ELF-1 (cell line): ENCODE measurements at regions not wholly inside any gene's neighbourhood (a gene's known extent, or its start where the extent isn't known, plus 50 kb on each side); places are given as distances from the start of the nearest gene placed in this dataset.

ENCODE experiments used
- DNase-seq: peaks from one replicate; pipeline ENCODE4 v3.0.0-alpha.2; 2016; ENCODE audit warnings: low read depth, low spot score

DNA sequence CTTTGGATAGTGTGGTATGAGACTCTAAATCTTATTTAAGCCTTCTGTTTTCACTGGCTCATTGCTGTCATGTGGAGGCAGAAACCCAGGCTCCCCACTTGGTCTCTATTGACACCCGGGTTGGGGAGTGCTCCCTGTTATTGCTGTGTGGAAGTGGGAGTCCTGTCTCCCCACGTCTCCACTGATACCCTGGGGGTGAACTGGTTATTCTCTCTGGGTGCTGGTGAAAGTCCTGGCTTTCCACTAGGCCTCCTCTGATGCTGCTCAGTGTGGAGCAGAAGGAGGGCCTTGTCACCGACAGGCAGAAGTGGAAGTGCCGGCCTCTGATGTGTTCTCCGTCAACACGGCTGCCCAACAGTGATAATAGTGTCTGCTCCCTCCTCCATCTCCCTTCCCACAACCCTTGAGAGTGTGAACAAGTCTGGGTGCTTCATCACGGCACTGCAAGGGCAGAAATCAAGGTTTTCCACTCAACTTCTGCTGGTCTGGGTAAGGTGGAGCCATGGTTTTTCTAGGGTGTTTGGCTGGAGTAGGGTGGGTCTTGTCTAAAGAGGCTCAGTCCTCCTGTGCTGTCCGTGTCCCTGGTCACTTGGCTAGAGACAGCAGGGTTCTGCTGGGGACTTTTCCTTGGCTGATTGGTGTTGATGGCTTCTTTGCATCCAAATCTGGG lies 240.7 kb upstream of the B3GAT1 start:
- no peak for DNase-seq

DNA sequence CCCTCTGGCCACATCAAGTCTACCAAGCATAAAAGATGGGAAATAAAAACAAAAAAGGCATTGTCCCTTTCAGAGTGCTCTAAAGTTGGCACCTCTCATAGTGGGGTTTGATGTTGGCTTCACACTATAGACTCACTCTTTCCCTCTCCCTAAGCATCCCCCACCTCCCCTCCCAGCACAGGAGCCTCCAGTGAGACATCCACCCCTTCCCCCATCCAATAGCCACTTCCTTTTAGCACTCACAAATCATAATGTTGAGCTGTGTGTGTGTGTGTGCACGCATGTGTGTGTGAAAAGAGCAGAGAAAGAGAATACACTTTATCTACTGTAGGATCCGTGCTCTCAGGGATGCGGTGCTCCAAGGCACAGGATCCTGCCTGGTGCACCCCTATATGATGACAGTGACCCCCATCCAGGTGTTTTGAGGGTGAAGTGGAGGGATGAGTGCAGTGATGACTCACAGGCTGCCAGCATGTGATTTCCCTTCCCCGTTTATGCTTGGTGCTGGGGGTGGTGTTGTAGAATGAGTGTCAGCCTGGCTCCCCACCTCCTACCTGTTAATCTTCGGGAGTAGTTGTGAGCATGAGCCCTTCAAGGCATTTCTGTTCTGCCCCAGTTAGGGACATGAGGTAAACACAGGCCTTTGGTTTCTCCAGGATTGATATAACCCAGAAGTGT lies 235.2 kb upstream of the B3GAT1 start:
- no peak for DNase-seq

DNA sequence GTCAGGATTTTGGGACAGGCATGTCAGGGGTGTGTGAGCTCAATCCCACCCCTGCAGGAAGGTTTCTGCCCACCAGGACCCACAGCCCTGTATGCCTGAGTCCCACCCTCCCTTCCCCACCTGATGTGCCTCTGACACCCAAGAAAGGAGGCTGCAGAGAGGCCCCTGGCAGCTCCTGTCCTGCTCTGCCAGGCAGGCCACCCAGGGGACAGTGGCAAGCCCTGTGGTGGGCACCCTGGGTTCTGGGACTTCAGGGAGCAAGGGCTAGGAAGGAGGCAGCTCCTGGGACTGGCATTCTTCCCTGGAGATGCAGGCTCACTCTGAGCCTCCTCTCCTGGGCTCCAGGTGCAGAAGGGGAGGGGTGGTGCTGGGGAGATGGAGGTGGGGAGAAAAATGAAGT lies 234.5 kb upstream of the B3GAT1 start:
- no peak for DNase-seq

DNA sequence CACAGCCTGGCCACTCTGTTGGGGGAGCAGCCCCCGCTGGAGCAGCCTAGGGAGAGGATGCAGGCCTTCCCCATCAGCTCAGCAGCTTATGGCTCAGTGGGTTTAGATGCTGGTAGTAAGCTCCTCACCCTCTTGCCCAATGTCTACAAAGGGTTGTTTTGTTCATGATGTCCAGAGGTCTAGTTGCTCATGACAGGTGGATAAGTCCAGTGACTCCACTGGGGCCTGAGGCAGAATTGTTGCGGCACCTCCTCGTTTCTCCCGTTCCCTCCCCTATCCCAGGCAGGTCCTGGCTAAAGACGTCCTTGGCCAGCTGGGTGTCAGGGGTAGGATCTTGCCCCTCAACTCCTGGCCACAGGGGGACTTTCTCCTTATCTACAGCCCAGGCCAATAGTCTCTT lies 233.5 kb upstream of the B3GAT1 start:
- no peak for DNase-seq

DNA sequence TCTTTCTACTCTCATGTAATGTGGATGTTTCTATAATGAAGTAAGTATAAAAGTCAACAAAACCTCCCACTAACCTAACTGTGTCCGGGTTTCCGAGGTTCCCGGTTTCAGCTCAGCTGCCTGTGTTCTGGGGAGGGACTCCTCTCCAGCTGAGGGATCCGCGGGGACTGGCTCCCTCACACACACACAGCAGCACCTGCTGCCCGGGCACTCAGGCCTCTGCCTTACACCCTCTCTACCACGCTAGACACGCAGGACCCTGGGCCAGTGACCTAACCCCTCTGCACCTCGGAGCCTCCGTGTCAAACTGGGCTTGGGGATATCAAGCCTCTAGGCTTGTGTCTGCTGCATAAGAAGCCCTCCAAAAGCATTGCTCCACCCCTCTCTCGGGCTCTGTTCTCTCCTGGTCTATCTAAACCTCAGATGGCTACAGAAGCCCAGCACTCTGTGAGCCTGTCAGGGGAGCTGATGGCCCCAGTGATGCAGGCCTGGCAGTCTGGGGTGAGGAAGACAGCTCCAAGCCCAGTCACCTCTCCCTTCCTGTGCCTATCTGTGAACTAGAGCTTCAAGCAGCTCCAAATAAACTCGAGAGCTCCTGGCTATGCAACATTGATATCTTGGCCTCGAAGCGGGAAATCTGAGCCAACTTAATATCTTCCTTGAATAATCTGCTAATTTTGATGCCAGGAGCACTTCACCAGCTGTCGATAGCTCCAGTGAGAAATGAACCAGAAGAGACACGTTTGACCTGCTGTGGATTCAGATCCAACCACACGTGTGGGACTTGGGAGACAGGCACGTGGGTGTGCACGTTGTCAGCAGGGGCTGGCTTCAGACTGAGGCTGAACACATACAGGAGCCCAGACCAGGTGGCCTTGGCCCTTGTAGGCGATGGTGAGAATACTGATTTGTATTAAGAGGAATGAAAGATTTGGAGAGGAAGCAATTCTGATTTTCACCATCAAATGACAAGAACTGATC lies 232.7 kb upstream of the B3GAT1 start:
- DNase-seq, result peak; percentile 30

DNA sequence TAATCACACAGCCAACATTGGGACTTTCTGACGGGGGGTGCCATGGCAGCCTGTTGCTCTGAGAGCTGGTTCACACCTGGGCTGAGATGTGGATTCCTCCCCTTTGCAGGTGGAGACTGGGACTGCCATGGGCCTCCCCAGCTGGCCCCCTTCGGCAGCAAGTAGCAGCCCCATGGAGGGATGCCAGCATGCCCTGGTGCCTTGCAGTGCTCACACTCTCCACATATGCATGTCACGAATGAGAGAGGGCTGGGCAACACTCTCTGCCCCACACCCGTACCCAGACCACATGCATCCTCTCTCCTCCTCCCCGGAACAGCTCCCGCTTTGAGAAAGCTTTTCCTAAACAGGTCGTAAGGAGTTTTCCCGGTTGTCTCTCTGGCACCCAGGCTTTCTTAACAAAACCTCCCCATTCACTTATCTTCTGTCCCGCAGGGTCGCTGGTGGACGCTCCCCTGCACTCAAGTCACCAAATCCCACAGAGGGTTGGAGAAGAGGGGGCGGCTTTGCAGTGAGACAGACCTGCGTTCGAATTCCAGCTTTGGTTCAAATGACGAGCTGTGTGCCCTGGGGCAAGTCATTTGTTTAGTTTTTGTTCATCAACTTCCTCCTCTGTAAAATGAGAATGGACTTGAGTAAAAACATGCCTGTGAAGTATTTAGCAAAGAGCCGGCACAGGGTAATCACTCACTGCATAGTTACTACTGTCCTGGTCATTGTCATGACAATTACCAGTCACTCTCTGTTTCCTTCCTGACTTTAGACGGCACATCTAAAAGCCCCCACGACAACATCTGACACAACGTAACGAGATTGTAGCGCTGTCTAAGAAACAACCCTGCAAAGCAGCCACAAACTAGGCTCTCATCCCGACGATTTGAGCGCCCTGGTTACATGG lies 231.3 kb upstream of the B3GAT1 start:
- peak; percentile 78 for DNase-seq

DNA sequence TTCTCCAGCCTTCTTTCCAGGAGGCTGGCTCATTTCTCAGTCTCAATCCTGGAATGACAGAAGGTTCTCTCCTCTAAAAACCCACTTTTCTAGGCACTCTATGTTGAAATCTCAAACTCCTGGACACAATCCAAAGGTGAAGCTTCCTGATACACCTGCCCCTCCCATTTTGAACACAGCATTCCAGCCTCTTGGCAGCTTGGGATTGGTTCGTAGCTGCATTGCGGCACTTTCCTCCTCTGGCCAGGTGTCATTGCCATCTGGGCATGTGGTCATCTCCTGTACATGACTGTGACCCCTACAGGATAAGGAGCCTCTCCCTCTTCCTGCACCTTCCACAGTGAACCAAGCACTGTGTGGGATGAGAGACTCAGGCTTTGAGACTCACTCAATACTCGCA lies 230.2 kb upstream of the B3GAT1 start:
- no peak for DNase-seq

DNA sequence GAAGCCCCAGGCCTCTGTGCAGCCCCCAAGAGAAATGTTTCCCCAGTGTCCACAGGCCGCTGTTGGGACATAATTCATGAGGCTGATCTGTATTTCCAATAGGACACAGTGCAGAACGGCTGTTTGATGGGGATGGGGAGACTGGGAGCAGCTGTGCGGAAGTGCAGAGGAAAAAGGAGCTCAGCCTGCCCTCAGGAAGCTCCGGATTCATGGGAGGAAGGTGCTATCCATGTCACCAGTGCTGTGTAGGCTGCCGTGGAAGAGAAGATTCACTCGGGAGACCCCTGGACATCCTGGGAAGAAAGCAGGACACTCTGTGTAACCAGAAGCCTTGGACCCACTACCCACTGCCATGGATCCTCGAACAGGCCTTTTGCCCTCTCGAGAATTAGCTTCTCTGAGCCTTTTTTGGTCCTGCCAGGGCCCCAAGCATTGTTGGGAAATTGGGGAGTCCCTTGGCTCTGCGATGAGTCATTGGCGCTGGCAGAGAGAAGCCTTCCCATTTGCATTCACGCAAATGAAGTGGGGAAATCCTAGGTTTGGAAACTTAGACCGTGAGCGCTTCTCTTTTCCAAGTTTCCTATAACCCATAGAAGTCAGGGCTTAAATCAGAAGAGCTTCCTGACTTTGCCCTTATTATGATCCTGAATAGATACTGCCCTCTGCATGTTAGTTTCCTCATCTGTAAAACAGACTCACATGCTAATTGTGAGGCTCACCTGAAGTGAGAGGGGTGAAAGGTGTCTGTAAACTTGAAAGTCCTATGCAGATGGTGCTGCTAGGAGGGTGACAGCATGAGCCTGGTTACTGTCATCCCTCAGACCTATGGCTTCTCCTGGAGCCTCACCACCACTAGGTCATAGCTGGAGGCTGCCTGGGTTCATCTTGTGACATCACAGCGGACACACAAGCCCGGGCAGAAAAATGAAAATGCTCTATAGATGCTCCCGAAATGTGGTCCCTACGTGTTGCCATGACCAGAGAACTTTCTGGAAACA lies 229.2 kb upstream of the B3GAT1 start:
- DNase-seq, result no peak

DNA sequence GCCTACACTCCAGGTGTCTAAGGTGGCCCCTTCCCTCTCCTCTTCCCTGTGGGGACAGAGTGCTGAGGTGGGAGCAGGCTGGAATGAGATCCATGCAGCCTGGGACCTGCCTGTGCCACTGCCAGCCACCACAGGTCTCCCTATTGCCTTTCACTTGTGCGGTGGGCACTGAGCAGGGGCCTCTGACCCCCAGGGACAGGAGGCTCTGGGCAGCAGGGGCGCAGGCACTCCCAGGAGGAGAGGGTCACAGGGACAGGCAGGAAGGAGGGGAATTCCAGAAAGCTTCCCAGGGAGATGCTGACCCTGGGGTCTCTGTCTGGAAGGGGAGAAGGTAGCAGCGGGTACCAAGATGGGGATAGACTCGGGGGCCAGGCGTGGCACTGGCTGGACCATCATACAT lies 228.5 kb upstream of the B3GAT1 start:
- no peak for DNase-seq

DNA sequence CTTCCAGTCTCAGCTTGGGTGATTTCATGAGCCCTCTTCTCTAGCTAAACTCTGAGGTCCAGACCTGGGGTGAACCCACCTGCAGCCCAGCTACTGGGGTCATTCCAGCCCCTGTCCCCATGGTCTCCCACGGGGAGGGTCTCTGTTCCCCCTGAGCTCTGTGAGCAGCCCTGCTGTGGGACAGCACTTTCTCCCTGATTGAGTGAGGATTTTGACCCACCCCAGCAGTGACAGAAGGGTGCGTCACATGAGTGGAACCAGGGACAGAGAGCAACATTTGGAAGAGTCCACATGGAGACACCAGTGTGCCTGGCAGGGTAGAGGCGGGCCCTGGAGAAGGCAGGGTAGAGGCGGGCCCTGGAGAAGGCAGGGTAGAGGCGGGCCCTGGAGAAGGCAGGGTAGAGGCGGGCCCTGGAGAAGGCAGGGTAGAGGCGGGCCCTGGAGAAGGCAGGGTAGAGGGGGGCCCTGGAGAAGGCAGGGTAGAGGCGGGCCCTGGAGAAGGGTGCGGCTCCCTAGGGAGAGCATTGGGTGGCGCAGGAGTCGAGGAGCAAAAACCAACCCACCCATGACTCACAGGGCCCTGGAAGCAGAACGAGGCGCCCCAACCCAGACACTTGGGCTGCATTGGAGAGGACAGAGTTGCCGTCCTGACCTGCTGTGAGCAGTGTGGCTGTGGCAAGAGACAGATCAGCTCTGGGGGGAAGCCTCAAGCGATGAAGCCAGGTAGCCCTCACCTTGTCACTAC lies 227.7 kb upstream of the B3GAT1 start:
- DNase-seq, result no peak

DNA sequence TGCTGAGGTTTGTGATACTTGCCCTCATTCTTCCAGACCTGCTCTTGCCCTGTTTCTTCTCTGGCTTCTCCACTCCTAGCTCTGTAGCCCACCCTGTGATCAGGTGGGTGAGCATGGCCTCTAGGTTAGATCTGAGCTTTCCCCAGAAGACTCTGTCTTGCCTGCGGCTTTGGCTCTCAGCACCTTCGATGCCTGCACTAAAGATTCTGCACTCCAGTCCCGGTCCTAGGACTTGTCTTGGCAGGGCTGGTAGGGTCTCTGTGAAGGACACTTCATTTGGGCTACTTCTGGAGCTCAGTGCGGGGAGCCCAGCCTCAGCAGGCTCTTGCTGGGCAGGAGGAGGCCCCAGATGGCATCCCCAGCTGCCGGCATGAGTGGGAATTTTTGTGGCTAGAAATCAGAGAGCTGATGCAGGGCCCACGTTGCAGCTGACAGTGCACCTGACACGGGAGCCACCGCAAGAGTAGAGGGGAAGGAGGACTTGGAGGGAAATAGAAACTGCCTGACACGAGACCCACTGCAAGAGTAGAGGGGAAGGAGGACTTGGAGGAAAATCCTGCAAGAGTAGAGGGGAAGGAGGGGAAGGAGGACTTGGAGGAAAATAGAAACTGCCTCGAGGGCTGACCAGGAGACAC lies 226.9 kb upstream of the B3GAT1 start:
- no peak for DNase-seq

DNA sequence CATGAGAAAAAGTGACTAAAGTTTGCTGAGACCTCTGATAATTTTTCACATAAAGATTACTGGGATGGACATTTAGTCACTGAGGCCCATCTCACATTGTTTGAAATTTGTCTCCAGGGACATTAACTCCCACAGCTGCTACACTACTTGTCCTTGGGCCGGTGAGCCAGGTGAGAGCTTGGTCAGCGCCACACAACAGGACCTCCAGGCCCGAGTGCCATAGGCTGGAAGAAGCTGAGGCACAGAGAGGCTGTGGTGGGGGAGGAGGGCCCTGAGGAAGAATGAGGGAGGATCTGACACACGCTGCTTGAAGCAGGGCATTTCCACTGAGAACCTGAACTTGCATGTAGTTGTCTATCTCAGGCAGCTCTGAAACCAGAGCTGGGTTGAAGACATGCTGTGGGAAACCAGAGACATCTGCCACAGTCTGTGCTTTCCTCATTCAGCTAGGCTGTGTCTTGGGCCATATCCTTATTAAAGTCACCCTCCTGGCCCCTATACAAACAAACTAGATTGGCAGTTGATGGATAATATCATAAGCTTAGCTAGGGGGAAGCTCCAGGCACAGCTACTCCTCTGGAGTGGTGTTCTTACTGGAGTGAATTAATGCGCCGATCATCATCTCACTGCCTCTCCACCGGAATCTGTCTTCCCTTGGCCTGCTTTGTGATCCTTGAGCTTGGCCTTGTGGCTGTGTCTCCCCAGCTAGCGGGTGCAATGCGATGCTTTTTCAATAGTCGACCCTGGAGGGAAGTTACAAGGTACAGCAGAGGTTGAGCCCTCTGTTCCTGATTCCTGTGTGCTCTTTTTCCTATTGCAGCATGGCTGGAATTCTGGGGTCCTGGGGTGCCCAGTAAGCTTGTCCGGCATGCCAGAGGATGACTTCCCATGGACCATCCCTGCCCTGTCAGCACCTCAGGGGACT lies 225.3 kb upstream of the B3GAT1 start:
- no peak for DNase-seq

DNA sequence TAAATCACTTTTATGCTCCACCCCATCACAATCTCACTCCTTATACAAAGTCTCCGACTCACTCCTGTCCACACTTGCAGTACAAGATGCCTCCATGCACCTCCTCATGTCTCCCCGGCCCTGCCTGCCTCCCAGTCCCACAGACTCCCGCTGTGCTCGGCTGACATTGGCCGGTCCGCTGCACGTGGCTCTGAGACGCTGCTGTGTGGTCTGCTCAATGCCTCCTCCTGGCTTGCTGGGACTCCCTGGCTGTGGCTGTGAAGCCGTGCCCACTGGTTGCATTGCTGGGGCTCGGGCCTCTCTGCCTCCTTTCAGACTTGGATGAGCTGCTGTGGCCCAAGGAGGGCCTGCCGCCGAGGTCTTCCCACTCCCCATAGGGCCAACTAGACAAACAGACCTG lies 224.0 kb upstream of the B3GAT1 start:
- DNase-seq, result no peak

DNA sequence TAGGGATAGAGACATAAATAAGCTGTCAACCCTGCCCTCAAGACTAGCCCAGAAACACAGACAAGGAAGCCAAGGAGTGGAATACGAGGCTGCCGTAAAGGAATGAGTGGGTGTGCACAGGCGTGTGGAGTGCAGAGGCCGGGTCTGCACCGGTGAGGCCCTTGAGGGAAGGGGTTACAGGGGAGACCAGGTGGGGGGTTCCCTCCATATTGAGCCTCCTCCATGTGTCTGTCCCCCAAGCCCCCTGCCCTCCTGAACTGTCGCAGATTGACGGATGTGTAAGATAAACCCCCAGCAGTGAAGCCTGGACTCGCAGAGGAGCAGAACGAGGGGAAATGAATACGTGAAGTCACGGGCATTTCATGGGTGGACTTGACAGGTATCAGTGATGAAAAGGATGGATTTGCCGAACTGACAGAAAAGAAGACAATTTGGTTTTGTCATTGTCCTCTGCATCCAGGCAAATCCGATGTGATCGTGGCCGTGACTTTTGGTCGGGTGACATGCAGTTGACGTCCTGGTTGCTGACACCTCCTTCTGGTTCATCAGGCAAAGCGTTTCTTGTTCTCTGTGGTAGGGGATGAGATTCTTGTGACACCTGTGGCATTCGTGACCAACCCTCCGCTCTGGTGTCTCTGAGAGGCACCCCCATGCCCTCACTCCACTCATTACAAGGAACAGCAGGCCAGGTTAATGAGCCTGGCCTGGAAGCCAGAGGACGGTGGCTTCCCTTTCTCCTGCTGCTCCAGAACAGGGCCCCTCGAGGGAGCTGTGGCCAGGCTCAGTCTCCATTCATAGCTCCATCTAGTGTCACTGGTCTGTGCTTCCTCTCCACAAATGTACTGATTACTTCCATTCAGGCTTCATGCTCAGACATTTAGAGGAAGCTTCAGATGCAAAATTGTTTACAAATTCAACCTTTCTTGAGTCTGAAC lies 223.1 kb upstream of the B3GAT1 start:
- DNase-seq, result peak; percentile 27

DNA sequence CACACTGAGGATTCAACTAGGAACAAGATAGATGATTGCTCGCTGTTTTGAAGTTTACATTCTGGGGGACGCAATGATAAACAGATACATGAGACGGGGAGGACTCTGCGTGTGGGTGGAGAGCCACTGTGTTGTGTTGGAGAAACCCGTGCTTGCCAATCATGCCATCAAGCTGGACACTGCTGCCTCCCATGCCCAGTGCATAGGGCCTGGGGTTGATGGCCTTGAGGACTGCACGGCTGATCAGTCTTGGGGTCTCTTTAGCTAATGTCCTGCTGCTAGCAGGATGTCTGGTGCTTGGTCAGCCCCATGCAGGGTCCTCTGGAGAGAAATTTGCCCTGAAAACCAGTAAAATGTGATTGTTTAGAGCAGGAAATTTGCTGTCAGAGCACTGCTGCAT lies 221.2 kb upstream of the B3GAT1 start:
- DNase-seq, result no peak

DNA sequence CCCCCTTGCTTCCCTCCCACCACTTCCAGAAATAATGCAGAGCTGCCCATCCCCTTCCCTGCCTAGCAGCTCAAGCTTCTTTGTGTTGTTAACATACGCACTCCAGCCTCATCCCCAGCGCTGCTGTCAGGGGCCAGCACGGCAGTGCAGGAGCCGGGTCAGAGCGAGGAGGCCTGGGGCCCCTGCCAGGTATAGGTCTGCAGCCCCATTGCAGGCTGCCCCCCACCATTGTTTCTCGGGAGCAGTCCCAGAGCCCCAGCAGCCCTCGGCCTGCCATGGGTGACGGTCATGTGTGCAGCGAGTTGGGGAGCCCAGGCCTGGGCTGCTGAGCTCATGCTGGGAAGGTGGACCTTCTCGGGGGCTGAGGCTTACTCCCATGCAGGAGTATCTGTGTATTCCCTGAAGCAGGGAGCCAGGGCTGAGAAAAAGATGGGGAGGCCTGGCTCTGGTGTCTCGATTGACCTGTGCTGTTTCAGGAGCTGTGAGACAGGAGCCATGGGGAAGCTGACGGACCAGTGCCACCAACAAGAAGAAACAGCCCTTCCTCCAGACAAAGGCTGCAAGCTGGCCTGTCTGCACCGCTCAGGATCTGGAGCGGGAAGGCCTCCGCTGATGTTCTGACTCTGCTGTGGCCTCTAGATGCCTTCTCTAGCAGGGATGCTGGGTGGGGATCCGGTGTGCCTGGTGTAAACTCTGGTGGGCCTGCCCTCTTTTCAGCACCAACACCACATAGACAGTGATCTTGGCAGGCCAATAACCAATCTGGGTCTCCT lies 220.5 kb upstream of the B3GAT1 start:
- DNase-seq, result no peak
